Dendritic cell treated with granulocyte-macrophage colony-stimulating factor and Interleukin-4, amounts not matched to agents 40 ng/mL and 50 ng/mL, for 4 days (primary cell): ENCODE measurements at regions not wholly inside any gene's neighbourhood (a gene's known extent, or its start where the extent isn't known, plus 50 kb on each side); places are given as distances from the start of the nearest gene placed in this dataset.
"Not testable (repeated sequence)": the region's sequence is repeated elsewhere in the genome, so short reads cannot be mapped to it uniquely, and the experiment has no call there.

Experiments
- H3K27ac Mint-ChIP-seq: one replicate; pipeline ENCODE4 v1.8.0; 2022; ENCODE audit warnings: mild to moderate bottlenecking, mixed read lengths
- H3K27me3 Mint-ChIP-seq: one replicate; pipeline ENCODE4 v1.8.0; 2022; ENCODE audit warnings: mild to moderate bottlenecking, mixed read lengths
- H3K36me3 Mint-ChIP-seq: one replicate; pipeline ENCODE4 v1.8.0; 2022; ENCODE audit warnings: low read depth, mixed read lengths
- H3K4me1 Mint-ChIP-seq: one replicate; pipeline ENCODE4 v1.8.0; 2022; ENCODE audit warnings: low read depth, mixed read lengths
- H3K4me3 Mint-ChIP-seq: one replicate; pipeline ENCODE4 v1.8.0; 2022; ENCODE audit warnings: mild to moderate bottlenecking, moderate library complexity, mixed read lengths
- H3K9me3 Mint-ChIP-seq: one replicate; pipeline ENCODE4 v1.8.0; 2022; ENCODE audit warnings: mixed read lengths
- intact Hi-C: fragments of 100-400 bp; cut with micrococcal nuclease; formaldehyde crosslinking; loops from one replicate; pipeline ENCODE4 v1.15.0; 2022

- intact Hi-C loops = no loop called here
- Mint-ChIP-seq H3K27me3 (no peaks in the 10 kb centered on the region), H3K4me3 (no peak overlapping the region), H3K9me3 (peaks cover 38% of the 10 kb centered on the region), H3K4me1 (no peaks in the 10 kb centered on the region), H3K27ac (no peak overlapping the region), H3K36me3 (no peaks in the 10 kb centered on the region)
Measured at GRCh38 chr3:4162096-4162495, 141.1 kb upstream of the SETMAR start.

DNA sequence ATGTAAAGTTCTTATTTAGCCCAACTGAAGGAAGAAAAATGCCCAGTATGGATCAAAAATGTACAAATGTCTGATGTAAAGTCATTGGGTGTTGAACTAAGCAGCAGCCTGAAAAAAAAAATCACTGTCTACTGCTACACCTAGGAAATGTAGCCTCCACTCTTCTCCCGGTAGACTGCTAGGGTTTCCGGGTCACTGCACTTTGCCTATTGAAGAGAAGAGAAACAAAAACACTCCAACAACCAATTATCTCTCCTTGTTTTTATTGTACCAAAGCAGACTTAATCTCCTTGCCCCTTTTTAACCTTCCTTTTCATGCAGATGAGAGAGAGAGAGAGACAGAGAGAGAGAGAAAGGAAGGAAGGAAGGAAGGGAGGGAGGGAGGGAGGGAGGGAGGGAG is 140.2 kb upstream of the SETMAR start:
- no peaks in the 10 kb centered on the region for H3K4me1 Mint-ChIP-seq
- peaks cover 44% of the 10 kb centered on the region for H3K9me3 Mint-ChIP-seq
- H3K27ac Mint-ChIP-seq = no peak overlapping the region
- intact Hi-C loops = no loop called here
- H3K27me3 Mint-ChIP-seq = no peaks in the 10 kb centered on the region
- no peaks in the 10 kb centered on the region for H3K36me3 Mint-ChIP-seq
- H3K4me3 Mint-ChIP-seq = no peak overlapping the region

GRCh38 chr3:4166540-4166939 is 136.6 kb upstream of the SETMAR start:
- H3K9me3 Mint-ChIP-seq = peaks cover 29% of the 10 kb centered on the region
- intact Hi-C loops = no loop called here
- H3K4me1 Mint-ChIP-seq = no peaks in the 10 kb centered on the region
- H3K27ac Mint-ChIP-seq = no peak overlapping the region
- no peak overlapping the region for H3K4me3 Mint-ChIP-seq
- H3K27me3 Mint-ChIP-seq = no peaks in the 10 kb centered on the region
- H3K36me3 Mint-ChIP-seq = no peaks in the 10 kb centered on the region

GRCh38 chr3:4167230-4167629 is 135.9 kb upstream of the SETMAR start:
- H3K27ac Mint-ChIP-seq, H3K27me3 Mint-ChIP-seq, H3K4me1 Mint-ChIP-seq, intact Hi-C loops, H3K36me3 Mint-ChIP-seq, H3K4me3 Mint-ChIP-seq: not testable (repeated sequence)
- peaks cover 25% of the 10 kb centered on the region for H3K9me3 Mint-ChIP-seq

DNA sequence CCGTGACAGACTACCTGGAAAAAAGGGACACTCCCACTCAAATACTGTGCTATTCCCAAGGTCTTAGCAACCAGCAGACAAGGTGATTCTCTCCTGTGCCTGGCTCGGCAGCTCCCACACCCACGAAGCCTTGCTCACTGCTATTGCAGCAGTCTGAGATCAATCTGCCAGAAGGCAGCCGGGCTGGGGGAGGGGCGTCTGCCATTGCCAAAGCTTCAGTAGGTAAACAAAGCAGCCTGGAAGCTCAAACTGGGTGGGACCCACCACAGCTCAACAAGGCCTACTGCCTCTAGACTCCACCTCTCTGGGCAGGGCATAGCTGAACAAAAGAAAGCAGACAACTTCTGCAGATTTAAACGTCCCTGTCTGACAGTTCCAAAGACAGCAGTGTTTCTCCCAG is 128.4 kb upstream of the SETMAR start:
- no peaks in the 10 kb centered on the region for H3K27me3 Mint-ChIP-seq

GRCh38 chr3:4191971-4192370 is 111.2 kb upstream of the SETMAR start:
- H3K4me1 Mint-ChIP-seq = no peaks in the 10 kb centered on the region
- intact Hi-C loops = no loop called here
- peaks cover 13% of the 10 kb centered on the region for H3K9me3 Mint-ChIP-seq
- H3K27me3 Mint-ChIP-seq = no peaks in the 10 kb centered on the region
- no peaks in the 10 kb centered on the region for H3K36me3 Mint-ChIP-seq
- no peak overlapping the region for H3K27ac Mint-ChIP-seq
- no peak overlapping the region for H3K4me3 Mint-ChIP-seq

More for the DNA sequence above, 128.4 kb upstream of the SETMAR start:
- Mint-ChIP-seq H3K4me1 (no peaks in the 10 kb centered on the region), H3K9me3 (peaks cover 23% of the 10 kb centered on the region), H3K36me3 (no peaks in the 10 kb centered on the region), H3K4me3 (no peak overlapping the region), H3K27ac (no peak overlapping the region)
- intact Hi-C loops = no loop called here

DNA sequence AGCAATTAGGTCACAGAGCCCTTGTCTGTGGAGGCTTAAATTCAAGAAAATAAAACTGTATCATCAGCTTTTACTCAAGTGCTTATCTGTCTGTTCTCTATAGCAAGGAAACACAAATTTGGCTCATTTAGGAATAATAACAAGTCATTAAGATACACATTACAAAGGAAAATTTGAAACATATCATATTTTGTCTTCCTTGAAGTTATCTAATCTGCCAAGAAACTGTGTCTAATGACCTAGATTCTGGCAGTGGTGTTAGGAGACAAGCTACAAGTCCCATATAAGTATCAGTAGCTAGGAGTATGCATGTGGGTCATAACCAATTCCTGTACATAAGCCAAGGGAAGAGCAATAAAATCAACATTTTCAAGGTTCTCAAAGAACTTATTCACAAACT is 108.2 kb upstream of the SETMAR start:
- Mint-ChIP-seq H3K4me3 (no peak overlapping the region), H3K9me3 (peaks cover 13% of the 10 kb centered on the region), H3K27ac (no peak overlapping the region), H3K4me1 (no peaks in the 10 kb centered on the region), H3K36me3 (no peaks in the 10 kb centered on the region), H3K27me3 (no peaks in the 10 kb centered on the region)
- intact Hi-C loops = no loop called here

- no peaks in the 10 kb centered on the region for H3K4me1 Mint-ChIP-seq
- no peak overlapping the region for H3K27ac Mint-ChIP-seq
- H3K36me3 Mint-ChIP-seq = no peaks in the 10 kb centered on the region
- intact Hi-C loops = no loop called here
- no peaks in the 10 kb centered on the region for H3K27me3 Mint-ChIP-seq
- H3K9me3 Mint-ChIP-seq = peaks cover 11% of the 10 kb centered on the region
- no peak overlapping the region for H3K4me3 Mint-ChIP-seq
Measured at GRCh38 chr3:4196506-4197147, 106.5 kb upstream of the SETMAR start.

DNA sequence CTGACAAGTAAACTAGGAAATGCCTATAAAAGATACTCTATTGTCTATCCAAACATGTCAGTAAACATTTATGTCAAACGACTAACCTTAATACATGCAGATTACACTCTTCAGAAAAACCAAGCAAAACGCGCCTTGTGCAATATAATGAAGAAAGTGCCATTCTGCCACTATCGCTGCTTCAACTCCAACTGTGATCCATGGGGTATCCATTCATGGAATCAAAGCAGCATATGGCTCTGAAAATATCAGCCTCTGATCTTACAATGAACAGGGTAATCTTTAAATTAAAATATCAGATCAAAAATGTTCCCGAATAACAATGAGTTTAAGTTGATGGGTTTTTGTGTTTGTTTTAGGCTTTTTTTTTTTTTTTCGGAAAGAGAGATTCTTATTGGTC is 105.5 kb upstream of the SETMAR start:
- no peaks in the 10 kb centered on the region for H3K4me1 Mint-ChIP-seq
- no peaks in the 10 kb centered on the region for H3K27me3 Mint-ChIP-seq
- H3K36me3 Mint-ChIP-seq = no peaks in the 10 kb centered on the region
- intact Hi-C loops = no loop called here
- H3K9me3 Mint-ChIP-seq = peaks cover 5% of the 10 kb centered on the region
- no peak overlapping the region for H3K27ac Mint-ChIP-seq
- H3K4me3 Mint-ChIP-seq = no peak overlapping the region

DNA sequence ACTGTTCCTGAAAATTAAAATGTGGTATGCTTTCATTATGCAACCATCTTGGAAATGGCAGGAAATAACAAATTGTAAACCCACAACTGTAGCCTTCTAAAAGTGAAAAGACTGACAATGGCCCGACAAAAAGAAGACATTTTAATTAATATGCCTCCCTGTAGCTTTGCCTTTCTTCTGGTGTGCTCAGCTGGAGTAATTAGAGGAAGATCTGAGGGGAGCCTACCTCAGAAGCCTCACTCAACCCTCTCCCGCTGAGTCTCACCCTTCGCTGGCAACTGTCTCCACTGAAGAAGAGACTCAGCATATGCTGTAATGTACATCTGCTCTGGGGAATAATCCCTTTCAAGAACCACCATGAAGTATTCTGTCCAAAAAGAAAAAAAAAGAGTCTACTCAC is 104.7 kb upstream of the SETMAR start:
- Mint-ChIP-seq H3K36me3 (no peaks in the 10 kb centered on the region), H3K9me3 (peaks cover 5% of the 10 kb centered on the region), H3K4me1 (no peaks in the 10 kb centered on the region), H3K27me3 (no peaks in the 10 kb centered on the region), H3K4me3 (no peak overlapping the region), H3K27ac (no peak overlapping the region)
- intact Hi-C loops = no loop called here

DNA sequence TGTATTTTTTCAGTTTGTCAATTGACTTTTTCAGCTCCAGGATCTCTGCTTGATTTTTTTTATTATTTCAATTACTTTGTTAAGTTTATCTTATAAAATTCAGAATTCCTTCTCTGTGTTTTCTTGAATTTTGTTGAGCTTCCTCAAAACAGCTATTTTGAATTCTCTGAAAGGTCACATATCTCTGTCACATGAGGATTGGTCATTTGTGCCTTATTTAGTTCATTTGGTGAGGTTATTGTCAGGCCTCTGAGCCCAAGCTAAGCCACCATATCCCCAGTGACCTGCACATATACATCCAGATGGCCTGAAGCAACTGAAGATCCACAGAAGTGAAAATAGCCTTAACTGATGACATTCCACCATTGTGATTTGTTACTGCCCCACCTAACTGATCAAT is 98.4 kb upstream of the SETMAR start:
- H3K36me3 Mint-ChIP-seq, intact Hi-C loops, H3K27ac Mint-ChIP-seq, H3K27me3 Mint-ChIP-seq, H3K4me3 Mint-ChIP-seq, H3K4me1 Mint-ChIP-seq: not testable (repeated sequence)
- peaks cover 13% of the 10 kb centered on the region for H3K9me3 Mint-ChIP-seq

GRCh38 chr3:4207672-4208071 is 95.5 kb upstream of the SETMAR start:
- H3K9me3 Mint-ChIP-seq = peaks cover 12% of the 10 kb centered on the region
- H3K4me3 Mint-ChIP-seq = no peak overlapping the region
- no peak overlapping the region for H3K27ac Mint-ChIP-seq
- intact Hi-C loops = no loop called here
- H3K36me3 Mint-ChIP-seq = no peaks in the 10 kb centered on the region
- H3K27me3 Mint-ChIP-seq = no peaks in the 10 kb centered on the region
- H3K4me1 Mint-ChIP-seq = no peaks in the 10 kb centered on the region

- H3K27ac Mint-ChIP-seq = no peak overlapping the region
- no peaks in the 10 kb centered on the region for H3K4me1 Mint-ChIP-seq
- no peak overlapping the region for H3K4me3 Mint-ChIP-seq
- H3K27me3 Mint-ChIP-seq = no peaks in the 10 kb centered on the region
- H3K36me3 Mint-ChIP-seq = no peaks in the 10 kb centered on the region
- peaks cover 21% of the 10 kb centered on the region for H3K9me3 Mint-ChIP-seq
- intact Hi-C loops = no loop called here
Measured at GRCh38 chr3:4208556-4208955, 94.6 kb upstream of the SETMAR start.

GRCh38 chr3:4211610-4212009 is 91.6 kb upstream of the SETMAR start:
- H3K27me3 Mint-ChIP-seq = no peaks in the 10 kb centered on the region
- peaks cover 40% of the 10 kb centered on the region for H3K9me3 Mint-ChIP-seq
- no peak overlapping the region for H3K4me3 Mint-ChIP-seq
- H3K4me1 Mint-ChIP-seq = no peaks in the 10 kb centered on the region
- intact Hi-C loops = no loop called here
- no peaks in the 10 kb centered on the region for H3K36me3 Mint-ChIP-seq
- no peak overlapping the region for H3K27ac Mint-ChIP-seq

- intact Hi-C loops, H3K36me3 Mint-ChIP-seq, H3K4me3 Mint-ChIP-seq, H3K27me3 Mint-ChIP-seq, H3K27ac Mint-ChIP-seq, H3K4me1 Mint-ChIP-seq: not testable (repeated sequence)
- peaks cover 44% of the 10 kb centered on the region for H3K9me3 Mint-ChIP-seq
Measured at GRCh38 chr3:4213420-4213819, 89.7 kb upstream of the SETMAR start.
